Endothelial cell of umbilical vein (primary cell): ENCODE measurements at regions not wholly inside any gene's neighbourhood (a gene's known extent, or its start where the extent isn't known, plus 50 kb on each side); places are given as distances from the start of the nearest gene placed in this dataset.
"Not testable (repeated sequence)": the region's sequence is repeated elsewhere in the genome, so short reads cannot be mapped to it uniquely, and the experiment has no call there.

Experiments used
- BruUV-seq: library from RNA; stranded (reverse); fragments of 400-500 nt; replicated peaks from 2 replicates; lab custom pipeline; 2021; lab: Mats Ljungman, UMichigan
- CTCF ChIA-PET: fragments of 300-600, 350-600 bp; sonication (Branson Sonifier 250); formaldehyde crosslinking; loops from one replicate; lab custom pipeline; 2021; ENCODE audit warnings: antibody characterized with exemption, inconsistent platforms; lab: Charles Lee
- POLR2A ChIA-PET: fragments of 300-600, 350-600 bp; sonication (Branson Sonifier 250); formaldehyde crosslinking; loops from one replicate; lab custom pipeline; 2021; ENCODE audit warnings: antibody characterized with exemption, inconsistent platforms; lab: Charles Lee
- DNase-seq: peaks from one replicate; pipeline ENCODE4 v3.0.0-alpha.2; 2011; ENCODE audit warnings: low read depth, low spot score
- FAIRE-seq: peaks from 2 replicates; lab custom pipeline; 2011; peaks lifted over from hg19 to GRCh38; lab: Jason Lieb, UNC
- H2AFZ ChIP-seq: 2 replicates; pipeline ENCODE4 v1.6.0; 2012; ENCODE audit warnings: low read depth, low read length, control low read depth, inconsistent platforms
- H3K27ac ChIP-seq: 2 replicates; pipeline ENCODE4 v1.5.1; 2011; ENCODE audit warnings: low read depth, mild to moderate bottlenecking, control low read depth, low read length, moderate library complexity; ENCODE audit not compliant: insufficient read depth
- H3K27me3 ChIP-seq, 2 experiments: 2 replicates each; pipeline versions ENCODE4 v1.6.0 to v1.6.1; 2011; ENCODE audit warnings: low read length in 2 of 2, mixed read lengths in 1 of 2; ENCODE audit not compliant: control insufficient read depth in 2 of 2, insufficient read depth in 2 of 2
- H3K36me3 ChIP-seq, 2 experiments: 2 replicates in 1 of 2; 3 replicates in 1 of 2; pipeline ENCODE4 v1.5.1; 2011; ENCODE audit warnings: low read length in 2 of 2, mild to moderate bottlenecking in 1 of 2, moderate library complexity in 1 of 2; ENCODE audit not compliant: control insufficient read depth in 2 of 2, insufficient read depth in 2 of 2; ENCODE audit errors: extremely low read depth in 1 of 2
- H3K4me1 ChIP-seq: 3 replicates; pipeline ENCODE4 v1.5.1; 2011; ENCODE audit warnings: mild to moderate bottlenecking, low read length; ENCODE audit not compliant: control insufficient read depth, insufficient read depth; ENCODE audit errors: extremely low read depth
- H3K4me2 ChIP-seq: 2 replicates; pipeline ENCODE4 v1.6.1; 2011; ENCODE audit warnings: low read length, control low read depth, mixed read lengths; ENCODE audit not compliant: insufficient read depth
- H3K4me3 ChIP-seq, 3 experiments: fragments of 200-600 bp in 1 of 3; sonication (generic), shearing (Covaris generic) in 1 of 3; replicated peaks in 1 of 3; 2 replicates each; pipeline ENCODE4 v1.5.1; 2011 to 2016; ENCODE audit warnings: control low read depth in 3 of 3, low read length in 3 of 3, mild to moderate bottlenecking in 2 of 3, inconsistent platforms in 1 of 3, low read depth in 1 of 3, moderate library complexity in 1 of 3; ENCODE audit not compliant: insufficient read depth in 1 of 3
- H3K79me2 ChIP-seq: 2 replicates; pipeline ENCODE4 v1.6.0; 2012; ENCODE audit warnings: low read length, inconsistent platforms; ENCODE audit not compliant: control insufficient read depth, insufficient read depth
- H3K9ac ChIP-seq: replicated peaks from 2 replicates; pipeline ENCODE3; 2011; ENCODE audit warnings: low read length, control low read depth; ENCODE audit not compliant: insufficient read depth; ENCODE audit errors: extremely low read depth
- H3K9me1 ChIP-seq: replicated peaks from 3 replicates; pipeline ENCODE4 v1.6.0; 2011; ENCODE audit warnings: mild to moderate bottlenecking, low read length; ENCODE audit not compliant: control insufficient read depth, insufficient read depth; ENCODE audit errors: extremely low read depth
- H3K9me3 ChIP-seq: replicated peaks from 2 replicates; pipeline ENCODE4 v1.5.1; 2012; ENCODE audit warnings: low read length, inconsistent platforms; ENCODE audit not compliant: control insufficient read depth, insufficient read depth
- H4K20me1 ChIP-seq: replicated peaks from 2 replicates; pipeline ENCODE3; 2011; ENCODE audit warnings: mild to moderate bottlenecking, low read length; ENCODE audit not compliant: control insufficient read depth, insufficient read depth; ENCODE audit errors: extremely low read depth
- EZH2 ChIP-seq: IDR thresholded peaks from 2 replicates; pipeline ENCODE4 v1.6.1; 2012; ENCODE audit warnings: borderline replicate concordance, low read depth, mild to moderate bottlenecking, moderate library complexity, low read length, inconsistent platforms; ENCODE audit not compliant: severe bottlenecking
- FOS ChIP-seq: IDR thresholded peaks from 2 replicates; pipeline ENCODE4 v1.6.1; 2011; ENCODE audit warnings: mild to moderate bottlenecking, low read length, moderate library complexity, borderline replicate concordance; ENCODE audit not compliant: insufficient read depth
- GATA2 ChIP-seq: IDR thresholded peaks from 2 replicates; pipeline ENCODE4 v1.7.0; 2011; ENCODE audit warnings: low read depth, mild to moderate bottlenecking, moderate library complexity, mixed read lengths, low read length; ENCODE audit not compliant: insufficient read length, insufficient read depth
- JUN ChIP-seq: IDR thresholded peaks from 2 replicates; pipeline ENCODE4 v1.6.1; 2011; ENCODE audit warnings: borderline replicate concordance, low read depth; ENCODE audit not compliant: insufficient read length, insufficient read depth
- MYC ChIP-seq: IDR thresholded peaks from one replicate; pipeline ENCODE4 v1.6.1; 2011; ENCODE audit warnings: mild to moderate bottlenecking, low read depth, low read length
- POLR2A ChIP-seq: IDR thresholded peaks from 2 replicates; pipeline ENCODE4 v1.6.1; 2012; ENCODE audit warnings: low read depth, mild to moderate bottlenecking, control low read depth, low read length
- POLR2AphosphoS5 ChIP-seq: IDR thresholded peaks from 2 replicates; pipeline ENCODE4 v1.6.1; 2012; ENCODE audit warnings: low read depth, mild to moderate bottlenecking, control low read depth, low read length, moderate library complexity; ENCODE audit not compliant: insufficient read depth
- dilution Hi-C: fragments of 300-500 bp; cut with MboI; formaldehyde crosslinking; loops from one replicate; pipeline ENCODE4 v1.15.0; 2019; ENCODE audit warnings: low sequenced_read_pairs; ENCODE audit not compliant: extremely low pct_ligation_motif_present
- intact Hi-C: fragments of 100-400 bp; cut with micrococcal nuclease; formaldehyde crosslinking; loops from one replicate; pipeline ENCODE4 v1.10.0; 2022
- TF ChIP-seq, protein P1 (sequence below), 2 donors: IDR thresholded peaks; 1 replicate in 1 of 2; 2 replicates in 1 of 2; pipeline ENCODE4 v1.5.1; 2011; ENCODE audit warnings: low read length in 2 of 2, mild to moderate bottlenecking in 2 of 2, moderate library complexity in 2 of 2, control low read depth in 1 of 2, inconsistent platforms in 1 of 2, low read depth in 1 of 2; ENCODE audit not compliant: insufficient read depth in 1 of 2; ENCODE audit errors: extremely low read depth in 1 of 2
- TF ChIP-seq, protein P2 (sequence below): IDR thresholded peaks from 2 replicates; pipeline ENCODE4 v1.6.1; 2011; ENCODE audit not compliant: insufficient read depth, insufficient read length

DNA sequence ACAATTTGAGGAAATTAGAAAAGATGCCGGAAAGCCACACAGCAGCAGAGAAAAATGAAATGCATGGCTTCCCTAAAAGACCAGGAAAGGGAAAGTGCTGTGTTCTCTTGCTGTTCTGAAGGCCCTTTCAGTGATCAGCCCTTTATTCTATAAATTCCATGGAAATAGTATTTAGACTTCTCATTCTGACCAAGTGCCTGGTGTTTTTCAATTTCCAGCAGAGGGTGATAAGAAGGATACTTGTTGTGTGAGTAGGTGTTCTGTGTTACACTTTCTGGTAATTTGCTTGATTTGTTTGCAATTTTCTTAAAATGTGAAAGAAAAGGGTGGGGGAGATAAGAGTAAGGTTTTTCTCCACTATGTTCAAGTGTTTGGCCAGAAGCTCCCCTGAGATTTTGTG is 504.5 kb downstream of the IRS1 start:
- Histone ChIP-seq H3K9me3 (no peaks in the 10 kb centered on the region), H3K4me2 (no peak overlapping the region), H4K20me1 (no peaks in the 10 kb centered on the region), H3K79me2 (no peaks in the 10 kb centered on the region), H3K27ac (no peak overlapping the region), H3K36me3 (no peaks in the 10 kb centered on the region), H3K9ac (no peak overlapping the region), H3K27me3 (no peaks in the 10 kb centered on the region), H3K4me3 (no peak overlapping the region), H3K9me1 (no peaks in the 10 kb centered on the region), H2AFZ (no peak overlapping the region), H3K4me1 (no peaks in the 10 kb centered on the region)
- TF ChIP-seq EZH2: no peak
- TF ChIP-seq MYC: no peak
- TF ChIP-seq, protein P1, sequence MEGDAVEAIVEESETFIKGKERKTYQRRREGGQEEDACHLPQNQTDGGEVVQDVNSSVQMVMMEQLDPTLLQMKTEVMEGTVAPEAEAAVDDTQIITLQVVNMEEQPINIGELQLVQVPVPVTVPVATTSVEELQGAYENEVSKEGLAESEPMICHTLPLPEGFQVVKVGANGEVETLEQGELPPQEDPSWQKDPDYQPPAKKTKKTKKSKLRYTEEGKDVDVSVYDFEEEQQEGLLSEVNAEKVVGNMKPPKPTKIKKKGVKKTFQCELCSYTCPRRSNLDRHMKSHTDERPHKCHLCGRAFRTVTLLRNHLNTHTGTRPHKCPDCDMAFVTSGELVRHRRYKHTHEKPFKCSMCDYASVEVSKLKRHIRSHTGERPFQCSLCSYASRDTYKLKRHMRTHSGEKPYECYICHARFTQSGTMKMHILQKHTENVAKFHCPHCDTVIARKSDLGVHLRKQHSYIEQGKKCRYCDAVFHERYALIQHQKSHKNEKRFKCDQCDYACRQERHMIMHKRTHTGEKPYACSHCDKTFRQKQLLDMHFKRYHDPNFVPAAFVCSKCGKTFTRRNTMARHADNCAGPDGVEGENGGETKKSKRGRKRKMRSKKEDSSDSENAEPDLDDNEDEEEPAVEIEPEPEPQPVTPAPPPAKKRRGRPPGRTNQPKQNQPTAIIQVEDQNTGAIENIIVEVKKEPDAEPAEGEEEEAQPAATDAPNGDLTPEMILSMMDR (IDR thresholded peaks at IDR 0.05; ENCODE audit: extremely low read depth in 1 of 2, insufficient read depth in 1 of 2, low read depth in 1 of 2, low read length in 2 of 2): no peak
- TF ChIP-seq FOS: no peak
- TF ChIP-seq JUN: no peak
- TF ChIP-seq GATA2: no peak
- TF ChIP-seq POLR2A: no peak
- no peak for TF ChIP-seq POLR2AphosphoS5
- TF ChIP-seq, protein P2, sequence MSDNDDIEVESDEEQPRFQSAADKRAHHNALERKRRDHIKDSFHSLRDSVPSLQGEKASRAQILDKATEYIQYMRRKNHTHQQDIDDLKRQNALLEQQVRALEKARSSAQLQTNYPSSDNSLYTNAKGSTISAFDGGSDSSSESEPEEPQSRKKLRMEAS: no peak
- intact Hi-C loops: no loop called here
- no peak for DNase-seq
- ChIA-PET POLR2A (no interaction called here), CTCF (no interaction called here)
- no TSS peak for BruUV-seq
- dilution Hi-C loops: no loop called here
- no peak for FAIRE-seq

DNA sequence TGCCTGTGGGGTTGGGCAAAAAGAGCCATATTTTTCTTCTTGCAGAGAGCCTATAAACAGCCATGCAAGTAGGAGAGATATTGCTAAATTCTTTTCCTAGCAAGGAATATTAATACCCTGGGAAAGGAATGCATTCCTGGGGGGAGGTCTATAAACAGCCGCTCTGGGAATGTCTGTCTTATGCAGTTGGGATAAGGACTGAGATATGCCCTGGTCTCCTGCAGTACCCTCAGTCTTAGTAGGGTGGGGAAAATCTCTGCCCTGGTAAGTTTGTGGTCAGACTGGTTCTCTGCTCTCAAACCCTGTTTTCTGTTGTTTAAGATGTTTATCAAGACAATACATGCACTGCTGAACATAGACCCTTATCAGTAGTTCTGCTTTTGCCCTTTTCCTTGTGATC is 508.3 kb downstream of the IRS1 start:
- dilution Hi-C loops, H3K36me3 ChIP-seq, FAIRE-seq, H4K20me1 ChIP-seq, H3K79me2 ChIP-seq, DNase-seq, H2AFZ ChIP-seq, H3K4me3 ChIP-seq, POLR2A ChIA-PET, H3K4me1 ChIP-seq, CTCF ChIA-PET, BruUV-seq, H3K9me3 ChIP-seq, H3K27me3 ChIP-seq, H3K9ac ChIP-seq, H3K27ac ChIP-seq, H3K4me2 ChIP-seq, intact Hi-C loops, H3K9me1 ChIP-seq: not testable (repeated sequence)
